ENCODE measurements at regions not wholly inside any gene's neighbourhood (a gene's known extent, or its start where the extent isn't known, plus 50 kb on each side); places are given as distances from the start of the nearest gene placed in this dataset.

- H3K9me3 Mint-ChIP-seq = no peaks in the 10 kb centered on the region
- no peaks in the 10 kb centered on the region for H3K36me3 Mint-ChIP-seq (ENCODE audit: low read depth)
- Histone ChIP-seq H3K9ac (ENCODE audit: extremely low read depth, low read length, poor library complexity, severe bottlenecking) (no peak overlapping the region), H3K36me3 (ENCODE audit: control insufficient read depth, insufficient read depth, low read length) (no peaks in the 10 kb centered on the region), H3K27me3 (ENCODE audit: control insufficient read depth, insufficient read depth, low read length, poor library complexity, severe bottlenecking) (peaks cover 26% of the 10 kb centered on the region), H3K9me3 (ENCODE audit: control insufficient read depth, low read length) (no peaks in the 10 kb centered on the region), H3K4me1 (ENCODE audit: control insufficient read depth, insufficient read depth, low read length) (no peaks in the 10 kb centered on the region), H3K27ac (ENCODE audit: low read depth, low read length) (no peak overlapping the region), H3K4me3 (ENCODE audit: low read length) (no peak overlapping the region)
- peak; percentile 87 for TF ChIP-seq CTCF (conservative IDR thresholded peaks at IDR 0.05)
- DNase-seq = peak; percentile 92
- H3K4me3 Mint-ChIP-seq = no peak overlapping the region
- H3K27me3 Mint-ChIP-seq (ENCODE audit: insufficient read depth) = peaks cover 35% of the 10 kb centered on the region
- no peaks in the 10 kb centered on the region for H3K4me1 Mint-ChIP-seq
- 16 to 60% methylated on average over 1 to 12 of the region's 13 CpGs for WGBS, 2 experiments (ENCODE audit: insufficient coverage in 1 of 2, insufficient read length in 1 of 2)
- no peak overlapping the region for H3K27ac Mint-ChIP-seq
These were observed 66.9 kb upstream of the PRR23C start for GRCh38 chr3:139111392-139112229.

- Histone ChIP-seq H3K27ac (ENCODE audit: low read depth, low read length) (no peak overlapping the region), H3K9ac (ENCODE audit: extremely low read depth, low read length, poor library complexity, severe bottlenecking) (no peak overlapping the region), H3K4me3 (ENCODE audit: low read length) (no peak overlapping the region), H3K9me3 (ENCODE audit: control insufficient read depth, low read length) (no peaks in the 10 kb centered on the region), H3K4me1 (ENCODE audit: control insufficient read depth, insufficient read depth, low read length) (no peaks in the 10 kb centered on the region), H3K36me3 (ENCODE audit: control insufficient read depth, insufficient read depth, low read length) (no peaks in the 10 kb centered on the region), H3K27me3 (ENCODE audit: control insufficient read depth, insufficient read depth, low read length, poor library complexity, severe bottlenecking) (peaks cover 26% of the 10 kb centered on the region)
- DNase-seq = no peak
- H3K27me3 Mint-ChIP-seq (ENCODE audit: insufficient read depth) = peaks cover 35% of the 10 kb centered on the region
- TF ChIP-seq CTCF (conservative IDR thresholded peaks at IDR 0.05) = no peak
- no peaks in the 10 kb centered on the region for H3K36me3 Mint-ChIP-seq (ENCODE audit: low read depth)
- WGBS, 2 experiments (ENCODE audit: insufficient coverage in 1 of 2, insufficient read length in 1 of 2) = 0 to 2% methylated on average over 1 of the region's 1 CpG
- H3K4me1 Mint-ChIP-seq = no peaks in the 10 kb centered on the region
- H3K9me3 Mint-ChIP-seq = no peaks in the 10 kb centered on the region
- H3K4me3 Mint-ChIP-seq = no peak overlapping the region
- H3K27ac Mint-ChIP-seq = no peak overlapping the region
These were observed 67.5 kb upstream of the PRR23C start for GRCh38 chr3:139112230-139112558.

- H3K9me3 Mint-ChIP-seq = no peaks in the 10 kb centered on the region
- peak; percentile 22 for TF ChIP-seq CTCF (conservative IDR thresholded peaks at IDR 0.05)
- peaks cover 26% of the 10 kb centered on the region for H3K27me3 ChIP-seq (ENCODE audit: control insufficient read depth, insufficient read depth, low read length, poor library complexity, severe bottlenecking)
- no peak overlapping the region for H3K9ac ChIP-seq (ENCODE audit: extremely low read depth, low read length, poor library complexity, severe bottlenecking)
- peak; percentile 46 for DNase-seq
- H3K27me3 Mint-ChIP-seq (ENCODE audit: insufficient read depth) = peaks cover 35% of the 10 kb centered on the region
- H3K27ac ChIP-seq (ENCODE audit: low read depth, low read length) = no peak overlapping the region
- WGBS, 2 experiments (ENCODE audit: insufficient coverage in 1 of 2, insufficient read length in 1 of 2) = 60 to 73% methylated on average over 6 to 7 of the region's 7 CpGs
- no peaks in the 10 kb centered on the region for H3K36me3 Mint-ChIP-seq (ENCODE audit: low read depth)
- H3K4me3 ChIP-seq (ENCODE audit: low read length) = no peak overlapping the region
- H3K27ac Mint-ChIP-seq = no peak overlapping the region
- no peaks in the 10 kb centered on the region for H3K4me1 Mint-ChIP-seq
- no peak overlapping the region for H3K4me3 Mint-ChIP-seq
- H3K4me1 ChIP-seq (ENCODE audit: control insufficient read depth, insufficient read depth, low read length) = no peaks in the 10 kb centered on the region
- no peaks in the 10 kb centered on the region for H3K9me3 ChIP-seq (ENCODE audit: control insufficient read depth, low read length)
- H3K36me3 ChIP-seq (ENCODE audit: control insufficient read depth, insufficient read depth, low read length) = no peaks in the 10 kb centered on the region
These were observed 68.7 kb upstream of the PRR23C start for GRCh38 chr3:139113231-139113992.
